Daoy (cell line): ENCODE measurements at regions not wholly inside any gene's neighbourhood (a gene's known extent, or its start where the extent isn't known, plus 50 kb on each side); places are given as distances from the start of the nearest gene placed in this dataset.
"Not testable (repeated sequence)": the region's sequence is repeated elsewhere in the genome, so short reads cannot be mapped to it uniquely, and the experiment has no call there.

Experiments
- DNase-seq: peaks from one replicate; pipeline ENCODE4 v3.0.0-alpha.2; 2015; ENCODE audit warnings: low read depth

DNA sequence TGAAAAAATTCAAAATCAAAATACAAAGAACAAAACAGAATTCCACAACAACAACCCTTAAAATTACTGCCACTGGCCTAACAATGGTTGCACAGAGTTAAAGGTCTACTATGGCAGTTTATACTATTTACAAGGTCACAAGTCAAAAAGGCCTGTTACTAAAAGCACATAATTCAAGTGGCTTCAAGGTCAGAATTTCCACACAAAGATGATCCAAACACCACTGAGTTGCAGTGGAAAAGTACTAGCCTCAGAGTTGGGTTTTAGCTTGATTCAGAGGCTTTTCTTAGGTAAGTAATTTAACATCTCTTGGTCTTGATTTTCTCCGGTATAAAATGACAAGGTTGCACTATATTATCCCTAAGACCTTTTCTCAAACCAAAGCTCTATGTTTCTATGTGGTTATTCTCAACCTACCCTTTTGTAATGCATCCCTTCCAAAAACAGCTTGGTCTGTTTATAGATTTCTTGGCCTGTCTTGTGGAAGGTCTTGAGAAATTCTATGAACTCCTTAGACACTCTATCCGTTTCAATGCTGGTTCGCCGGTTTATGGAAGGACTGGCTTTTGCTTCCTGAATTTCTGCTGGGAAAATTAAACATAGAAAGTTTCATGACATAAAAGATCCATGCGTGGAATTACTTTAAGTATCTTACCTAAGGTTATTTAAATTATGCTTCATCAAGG, 69.5 kb downstream of the MDH2 start:
- DNase-seq: not testable (repeated sequence)

GRCh38 chr7:76118253-76119036, 70.5 kb downstream of the MDH2 start:
- DNase-seq: not testable (repeated sequence)

DNA sequence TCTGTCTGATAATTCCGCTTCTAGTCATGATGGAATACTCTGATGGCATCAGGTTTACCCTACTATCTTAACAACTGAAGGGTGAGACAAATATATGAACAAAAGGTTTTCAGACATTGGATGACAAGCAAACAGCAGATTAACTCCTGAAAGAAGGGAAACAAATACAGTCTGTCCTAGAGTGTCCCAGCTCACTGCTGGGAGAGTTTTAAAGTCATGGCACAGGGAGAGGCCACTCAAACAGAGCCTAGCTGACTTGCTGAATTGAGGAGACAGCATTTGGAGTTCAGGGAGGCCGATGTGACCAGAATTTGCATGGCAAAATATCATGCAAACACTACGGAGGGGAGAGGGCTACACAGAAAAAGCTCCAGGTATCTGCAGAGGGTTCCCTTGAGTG, 73.1 kb downstream of the MDH2 start:
- no peak for DNase-seq

DNA sequence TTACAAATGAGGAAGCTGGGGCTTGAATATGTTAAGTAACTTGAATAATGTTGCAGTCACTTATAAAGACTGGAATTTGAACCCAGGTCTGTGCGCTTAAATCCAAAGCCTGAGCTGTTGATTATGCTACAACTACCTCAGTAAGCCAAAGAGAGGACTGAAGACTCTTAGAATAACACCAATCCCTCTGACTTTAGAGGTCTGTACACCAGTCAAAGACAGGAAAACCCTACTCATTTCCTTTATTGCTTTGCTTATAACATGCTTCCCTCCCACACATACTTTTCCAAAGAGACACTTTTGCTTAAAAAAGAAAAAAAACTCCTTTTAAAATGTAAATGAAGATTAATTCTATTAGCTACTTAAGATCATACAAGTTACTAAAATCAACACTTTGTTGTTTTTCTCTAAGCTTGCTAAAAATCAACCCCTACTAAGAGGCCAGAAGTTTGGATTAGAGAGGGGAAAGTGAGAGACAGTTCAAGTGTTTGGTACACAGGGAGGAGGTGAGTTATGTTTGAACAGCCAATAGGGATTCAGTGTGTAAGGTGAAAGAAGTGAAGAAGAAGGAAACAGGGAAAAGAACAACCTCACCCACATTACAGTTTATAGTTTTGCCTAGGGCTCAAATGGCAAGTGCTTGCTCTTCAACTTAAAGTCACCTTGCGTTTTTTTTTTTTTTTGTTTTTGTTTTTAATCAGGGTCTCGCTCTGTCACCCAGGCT, 74.8 kb downstream of the MDH2 start:
- no peak for DNase-seq

DNA sequence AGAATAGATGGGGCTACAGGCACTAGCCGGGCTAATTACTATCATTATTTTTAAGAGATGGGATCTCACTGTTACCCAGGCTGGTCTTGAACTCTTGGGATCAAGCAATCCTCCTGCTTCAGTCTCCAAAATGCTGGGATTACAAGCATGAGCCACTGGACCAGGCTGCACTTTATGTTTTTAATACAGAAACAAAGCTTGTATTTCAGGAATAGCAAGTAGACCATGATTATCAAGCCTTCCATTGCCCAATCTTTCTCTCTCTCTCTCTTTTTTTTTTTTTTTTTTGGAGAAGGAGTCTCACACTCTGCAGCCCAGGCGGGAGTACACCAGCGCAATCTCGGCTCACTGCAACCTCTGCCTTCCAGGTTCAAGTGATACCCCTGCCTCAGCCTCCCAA, 75.4 kb downstream of the MDH2 start:
- no peak for DNase-seq

- no peak for DNase-seq
These were observed 76.1 kb upstream of the SRRM3 start for GRCh38 chr7:76125560-76125959.

GRCh38 chr7:76126632-76127031, 75.1 kb upstream of the SRRM3 start:
- no peak for DNase-seq

DNA sequence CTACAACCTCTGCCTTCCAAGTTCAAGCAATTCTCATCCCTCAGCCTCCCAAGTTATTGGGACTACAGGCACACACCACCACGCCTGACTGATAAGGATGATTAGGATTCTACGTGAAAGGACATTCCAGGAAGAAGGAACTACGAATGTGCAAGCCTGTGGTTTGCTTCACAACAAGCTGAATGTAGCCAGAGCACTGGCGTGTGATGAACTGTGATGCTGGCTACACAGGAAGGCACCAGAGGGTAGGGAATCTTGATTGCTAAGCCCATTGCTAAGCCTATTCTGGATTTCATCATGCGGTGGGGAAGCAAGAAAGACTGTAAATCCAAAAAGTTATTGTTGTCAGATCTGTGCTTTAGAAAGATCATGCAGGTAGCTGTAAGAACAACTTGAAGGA, 72.3 kb upstream of the SRRM3 start:
- DNase-seq: no peak

DNA sequence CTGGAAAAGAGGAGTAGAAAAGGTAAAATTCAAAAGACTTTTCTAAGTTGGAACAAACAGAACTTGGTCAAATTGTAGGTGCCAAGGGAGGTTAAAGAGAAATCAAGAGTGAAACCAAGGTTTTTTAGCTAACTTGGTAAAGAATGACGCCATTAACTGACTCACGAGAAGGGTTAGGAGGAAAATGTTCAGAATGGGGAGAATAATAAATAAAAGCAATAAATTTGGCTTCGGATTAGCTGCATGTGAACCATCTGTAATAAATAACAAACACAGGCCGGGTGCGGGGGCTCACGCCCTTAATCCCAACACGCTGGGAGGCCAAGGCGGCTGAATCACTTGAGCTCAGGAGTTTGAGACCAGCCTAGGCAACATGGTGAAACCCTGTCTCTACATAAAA, 71.9 kb upstream of the SRRM3 start:
- DNase-seq: no peak

DNA sequence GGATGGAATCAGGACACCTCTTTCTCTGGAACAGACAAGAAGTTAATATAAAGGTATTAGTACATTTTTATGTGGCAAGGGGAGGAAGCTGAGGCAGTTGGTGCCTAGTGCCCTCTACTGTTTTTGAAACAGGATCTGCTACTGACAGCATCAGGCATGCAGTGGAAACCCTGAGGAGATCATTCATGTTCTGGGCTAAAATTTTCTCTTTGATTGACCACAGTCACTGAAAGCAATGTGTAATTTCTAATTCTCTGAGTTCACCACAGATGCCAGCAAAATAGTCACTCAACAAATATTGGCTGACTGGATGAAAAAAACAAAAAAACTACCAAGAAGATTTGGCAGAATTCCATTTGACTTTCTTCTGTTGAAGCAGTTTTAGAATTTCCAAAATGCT, 71.0 kb upstream of the SRRM3 start:
- DNase-seq: peak; percentile 30

- DNase-seq: not testable (repeated sequence)
These were observed 69.8 kb upstream of the SRRM3 start for GRCh38 chr7:76131887-76132286.

DNA sequence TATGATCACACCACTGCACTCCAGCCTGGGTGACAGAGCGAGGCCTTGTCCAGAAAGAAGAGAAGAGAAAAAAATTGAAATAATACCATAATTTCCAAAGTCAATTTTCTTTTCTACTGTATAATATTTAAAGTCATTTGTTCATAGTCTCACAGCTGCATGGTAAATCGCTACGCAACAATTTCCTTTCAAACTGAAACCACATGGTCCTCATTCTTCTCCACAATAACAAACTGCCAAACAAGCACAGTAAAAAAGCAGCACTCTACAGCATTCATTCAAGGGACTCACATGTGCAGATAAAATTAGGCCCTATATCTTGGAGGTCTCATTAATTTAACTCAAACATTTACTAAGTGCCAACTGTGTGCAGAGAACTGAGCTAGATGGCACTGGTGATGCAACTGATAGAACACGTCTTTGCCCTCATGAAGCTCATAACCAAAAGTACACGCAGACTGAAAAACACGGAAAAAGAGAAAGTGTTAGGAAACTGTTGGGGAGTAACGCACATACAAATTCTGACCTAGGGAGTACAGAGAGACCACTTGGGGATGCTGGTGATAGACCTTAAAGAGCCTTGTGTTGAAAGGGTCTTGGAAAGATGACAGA, 68.4 kb upstream of the SRRM3 start:
- no peak for DNase-seq

GRCh38 chr7:76133839-76134238, 67.9 kb upstream of the SRRM3 start:
- no peak for DNase-seq

GRCh38 chr7:76135263-76135662, 66.4 kb upstream of the SRRM3 start:
- DNase-seq: not testable (repeated sequence)

DNA sequence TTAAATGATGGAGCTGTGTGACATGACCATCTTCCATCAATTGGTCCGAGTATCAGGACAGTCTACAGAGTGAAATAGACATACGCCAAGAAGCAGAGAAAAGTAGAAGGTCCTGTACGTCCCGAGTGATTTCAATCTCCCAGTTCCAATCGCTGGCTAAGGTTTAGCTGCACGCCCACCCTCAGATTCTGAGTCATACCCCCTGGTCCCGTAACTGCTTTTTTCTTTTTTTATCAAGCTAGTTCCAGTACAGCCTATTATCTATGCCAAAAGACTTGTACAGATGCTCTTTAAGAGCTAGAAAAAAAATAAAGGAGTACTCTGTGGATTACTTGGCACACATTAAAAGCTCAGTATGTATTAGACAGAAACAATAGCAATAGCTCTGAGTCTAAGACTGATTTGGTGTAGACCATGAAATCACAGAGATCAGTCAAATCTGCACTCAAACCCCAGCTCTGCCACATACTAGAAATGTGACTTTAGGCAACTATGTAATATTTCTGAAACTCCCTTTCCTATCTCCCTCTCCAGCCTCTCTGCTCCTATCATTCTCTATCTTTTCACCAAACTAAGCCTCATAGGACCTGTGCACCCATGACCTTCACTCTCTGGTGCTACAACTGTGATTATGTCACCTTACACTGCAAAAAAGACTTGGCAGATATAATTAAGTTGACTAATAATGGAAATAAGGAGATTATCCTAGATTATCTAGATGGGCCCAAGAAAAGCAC, 63.0 kb upstream of the SRRM3 start:
- peak; percentile 12 for DNase-seq

- DNase-seq: no peak
These were observed 62.0 kb upstream of the SRRM3 start for GRCh38 chr7:76139670-76140069.

GRCh38 chr7:76140259-76140658, 61.4 kb upstream of the SRRM3 start:
- not testable (repeated sequence) for DNase-seq

- DNase-seq: no peak
These were observed 58.8 kb upstream of the SRRM3 start for GRCh38 chr7:76142861-76143260.

DNA sequence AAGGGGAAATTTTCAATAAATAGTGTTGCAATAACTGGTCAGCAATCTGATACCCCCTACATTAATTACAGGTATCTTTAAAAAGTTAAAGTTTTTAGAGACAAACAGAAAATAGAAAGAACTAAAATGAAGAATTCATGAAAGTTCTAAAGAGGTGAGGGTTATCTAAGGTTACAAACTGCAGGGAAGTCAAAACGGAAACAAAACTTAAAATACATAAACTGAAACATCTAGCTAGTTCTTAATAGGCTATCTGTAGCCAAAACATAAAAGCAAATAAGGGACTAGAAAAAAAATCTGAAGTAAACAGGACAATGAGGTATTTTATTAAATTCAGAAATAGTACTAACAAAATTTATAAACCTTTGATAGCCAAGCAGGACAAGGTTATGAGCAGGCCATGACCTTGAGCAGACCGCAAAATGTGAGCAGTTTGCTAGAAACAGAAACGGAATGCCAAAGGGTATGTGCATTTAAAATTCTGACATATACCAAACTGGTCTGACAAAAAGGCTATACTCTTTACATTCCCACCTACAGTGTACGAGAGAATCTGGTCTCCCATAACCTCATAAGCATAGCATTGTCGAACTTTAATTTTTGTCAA, 56.9 kb upstream of the SRRM3 start:
- DNase-seq: not testable (repeated sequence)

GRCh38 chr7:76146374-76146773, 55.3 kb upstream of the SRRM3 start:
- no peak for DNase-seq

DNA sequence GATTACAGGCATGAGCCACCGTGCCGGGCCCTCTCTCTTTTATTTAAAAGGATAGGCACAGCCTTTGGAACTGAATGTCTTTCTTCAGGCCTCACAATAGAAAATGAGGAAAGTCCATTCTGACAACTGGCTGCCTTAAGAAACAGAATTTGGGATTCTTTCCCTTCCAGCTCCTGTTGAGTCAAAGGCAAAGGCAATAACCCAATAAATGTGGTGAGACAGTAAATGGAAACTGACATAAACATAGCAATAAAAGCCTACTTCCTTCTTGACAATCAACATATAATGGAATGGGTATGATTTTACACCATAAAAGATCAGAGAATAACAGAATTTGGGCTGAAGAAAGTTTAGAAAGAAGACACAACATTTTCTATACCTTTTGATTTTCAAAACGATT, 52.7 kb upstream of the SRRM3 start:
- not testable (repeated sequence) for DNase-seq
